Natural killer cell (primary cell): ENCODE measurements at regions not wholly inside any gene's neighbourhood (a gene's known extent, or its start where the extent isn't known, plus 50 kb on each side); places are given as distances from the start of the nearest gene placed in this dataset.

Experiments
- ATAC-seq, 3 donors: fragments of 150-1000 bp in 2 of 3; fragments of 200-7000 bp in 1 of 3; cut with Tn5 transposase; 1 replicate in 1 of 3; 2 replicates in 2 of 3; pipeline ENCODE4 v1.10.0; 2021; ENCODE audit warnings: mild to moderate bottlenecking in 2 of 3, moderate library complexity in 2 of 3
- DNase-seq, 2 donors: peaks; one replicate each; pipeline versions ENCODE4 v3.0.0 to v3.0.0-alpha.2; 2013 to 2021; ENCODE audit warnings: mixed read lengths in 1 of 2
- H3K27ac ChIP-seq: one replicate; pipeline ENCODE4 v1.5.1; 2013; ENCODE audit warnings: mild to moderate bottlenecking, low read length
- H3K27me3 ChIP-seq: one replicate; pipeline ENCODE4 v1.6.1; 2013; ENCODE audit warnings: low read length; ENCODE audit not compliant: control insufficient read depth, insufficient read depth
- H3K36me3 ChIP-seq: one replicate; pipeline ENCODE4 v1.6.1; 2013; ENCODE audit warnings: low read length; ENCODE audit not compliant: control insufficient read depth, insufficient read depth
- H3K4me1 ChIP-seq: one replicate; pipeline ENCODE4 v1.6.1; 2013; ENCODE audit warnings: low read length; ENCODE audit not compliant: control insufficient read depth, insufficient read depth
- H3K4me3 ChIP-seq: one replicate; pipeline ENCODE4 v1.5.1; 2013; ENCODE audit warnings: low read length
- H3K9me3 ChIP-seq: one replicate; pipeline ENCODE4 v1.6.1; 2013; ENCODE audit warnings: low read length; ENCODE audit not compliant: control insufficient read depth, insufficient read depth
- H3K27ac Mint-ChIP-seq, 2 donors: one replicate each; pipeline ENCODE4 v1.8.0; 2022; ENCODE audit warnings: mild to moderate bottlenecking in 2 of 2, mixed read lengths in 2 of 2, moderate library complexity in 1 of 2
- H3K27me3 Mint-ChIP-seq, 2 donors: one replicate each; pipeline ENCODE4 v1.8.0; 2022; ENCODE audit warnings: low read depth in 2 of 2, mixed read lengths in 2 of 2
- H3K36me3 Mint-ChIP-seq: one replicate; pipeline ENCODE4 v1.8.0; 2022; ENCODE audit warnings: mixed read lengths
- H3K4me1 Mint-ChIP-seq, 2 donors: one replicate each; pipeline ENCODE4 v1.8.0; 2022; ENCODE audit warnings: mixed read lengths in 2 of 2
- H3K4me3 Mint-ChIP-seq: one replicate; pipeline ENCODE4 v1.8.0; 2022; ENCODE audit warnings: mild to moderate bottlenecking, moderate library complexity, mixed read lengths
- H3K9me3 Mint-ChIP-seq, 2 donors: one replicate each; pipeline ENCODE4 v1.8.0; 2022; ENCODE audit warnings: mixed read lengths in 2 of 2
- WGBS: methylation state at CpG from one replicate; pipeline ENCODE4 v1.1.7; 2013; ENCODE audit warnings: missing lambda C conversion rate; ENCODE audit not compliant: insufficient coverage; 5-methylcytosine and 5-hydroxymethylcytosine counted together
- intact Hi-C: fragments of 100-400 bp; cut with micrococcal nuclease; formaldehyde crosslinking; loops from one replicate; pipeline ENCODE4 v1.14.2; 2022
- TF ChIP-seq, protein P1 (sequence below): fragments of 200-600 bp; IDR thresholded peaks from one replicate; pipeline ENCODE4 v1.8.0; 2022; ENCODE audit warnings: antibody characterized with exemption

DNA sequence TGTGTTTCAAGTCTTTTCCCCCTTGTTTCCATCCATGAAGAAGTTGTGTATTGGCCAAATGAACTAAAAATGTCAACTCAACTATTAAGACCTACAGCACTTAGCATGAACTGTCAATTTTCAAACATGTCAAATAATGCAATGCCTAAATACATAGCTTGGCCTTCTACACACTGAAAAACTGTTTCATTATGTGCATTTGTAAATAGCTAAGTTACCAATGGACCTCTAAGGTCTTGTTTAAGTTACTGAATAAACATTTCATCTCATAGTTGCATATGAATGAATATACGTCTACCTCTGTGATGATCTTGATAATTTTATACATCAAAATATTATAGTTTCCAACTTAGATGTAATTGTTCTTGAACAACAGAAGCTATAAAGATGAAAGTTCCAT, 744.5 kb downstream of the EFNB2 start:
- Histone ChIP-seq H3K9me3 (no peaks in the 10 kb centered on the region), H3K27me3 (no peaks in the 10 kb centered on the region), H3K4me3 (no peak overlapping the region), H3K27ac (no peak overlapping the region), H3K36me3 (no peaks in the 10 kb centered on the region), H3K4me1 (no peaks in the 10 kb centered on the region)
- no peak for ATAC-seq
- Mint-ChIP-seq H3K9me3 (peaks cover 6 to 10% of the 10 kb centered on the region in 2 donors), H3K27me3 (no peaks in the 10 kb centered on the region), H3K27ac (no peak overlapping the region), H3K4me1 (no peaks in the 10 kb centered on the region), H3K4me3 (no peak overlapping the region), H3K36me3 (peaks cover 7% of the 10 kb centered on the region)
- TF ChIP-seq, protein P1, sequence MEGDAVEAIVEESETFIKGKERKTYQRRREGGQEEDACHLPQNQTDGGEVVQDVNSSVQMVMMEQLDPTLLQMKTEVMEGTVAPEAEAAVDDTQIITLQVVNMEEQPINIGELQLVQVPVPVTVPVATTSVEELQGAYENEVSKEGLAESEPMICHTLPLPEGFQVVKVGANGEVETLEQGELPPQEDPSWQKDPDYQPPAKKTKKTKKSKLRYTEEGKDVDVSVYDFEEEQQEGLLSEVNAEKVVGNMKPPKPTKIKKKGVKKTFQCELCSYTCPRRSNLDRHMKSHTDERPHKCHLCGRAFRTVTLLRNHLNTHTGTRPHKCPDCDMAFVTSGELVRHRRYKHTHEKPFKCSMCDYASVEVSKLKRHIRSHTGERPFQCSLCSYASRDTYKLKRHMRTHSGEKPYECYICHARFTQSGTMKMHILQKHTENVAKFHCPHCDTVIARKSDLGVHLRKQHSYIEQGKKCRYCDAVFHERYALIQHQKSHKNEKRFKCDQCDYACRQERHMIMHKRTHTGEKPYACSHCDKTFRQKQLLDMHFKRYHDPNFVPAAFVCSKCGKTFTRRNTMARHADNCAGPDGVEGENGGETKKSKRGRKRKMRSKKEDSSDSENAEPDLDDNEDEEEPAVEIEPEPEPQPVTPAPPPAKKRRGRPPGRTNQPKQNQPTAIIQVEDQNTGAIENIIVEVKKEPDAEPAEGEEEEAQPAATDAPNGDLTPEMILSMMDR = no peak
- intact Hi-C loops = no loop called here
- no peak for DNase-seq
- WGBS = no CpG with 5 or more reads among the region's 1 CpG

DNA sequence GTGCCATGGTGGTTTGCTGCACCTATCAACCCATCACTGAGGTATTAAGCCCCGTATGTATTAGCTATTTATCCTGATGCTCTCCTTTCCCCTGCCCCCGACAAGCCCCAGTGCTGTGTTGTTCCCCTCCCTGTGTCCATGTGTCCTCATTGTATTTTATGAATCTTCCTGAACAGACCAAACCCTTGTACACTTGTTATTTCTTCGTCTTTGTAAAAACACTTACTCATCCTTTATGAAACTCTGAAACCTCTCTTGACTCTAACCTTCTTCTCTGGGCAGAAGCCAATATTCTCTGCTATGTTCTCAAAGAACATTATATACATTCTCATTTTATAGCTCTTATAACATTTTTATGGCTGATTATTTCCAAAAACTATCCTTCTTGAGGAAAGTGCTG, 746.9 kb downstream of the EFNB2 start:
- intact Hi-C loops = no loop called here
- H3K27me3 ChIP-seq = no peaks in the 10 kb centered on the region
- no peaks in the 10 kb centered on the region for H3K9me3 ChIP-seq
- Mint-ChIP-seq H3K4me3 (no peak overlapping the region), H3K27ac (no peak overlapping the region), H3K9me3 (peaks cover 3 to 9% of the 10 kb centered on the region in 2 donors), H3K4me1 (no peaks in the 10 kb centered on the region), H3K27me3 (no peaks in the 10 kb centered on the region), H3K36me3 (peaks cover 7% of the 10 kb centered on the region)
- no peaks in the 10 kb centered on the region for H3K36me3 ChIP-seq
- ATAC-seq = no peak
- 88% methylated on average over 3 of the region's 3 CpGs for WGBS
- H3K27ac ChIP-seq = no peak overlapping the region
- TF ChIP-seq, protein P1 = no peak
- H3K4me3 ChIP-seq = no peak overlapping the region
- no peak for DNase-seq
- H3K4me1 ChIP-seq = no peaks in the 10 kb centered on the region

DNA sequence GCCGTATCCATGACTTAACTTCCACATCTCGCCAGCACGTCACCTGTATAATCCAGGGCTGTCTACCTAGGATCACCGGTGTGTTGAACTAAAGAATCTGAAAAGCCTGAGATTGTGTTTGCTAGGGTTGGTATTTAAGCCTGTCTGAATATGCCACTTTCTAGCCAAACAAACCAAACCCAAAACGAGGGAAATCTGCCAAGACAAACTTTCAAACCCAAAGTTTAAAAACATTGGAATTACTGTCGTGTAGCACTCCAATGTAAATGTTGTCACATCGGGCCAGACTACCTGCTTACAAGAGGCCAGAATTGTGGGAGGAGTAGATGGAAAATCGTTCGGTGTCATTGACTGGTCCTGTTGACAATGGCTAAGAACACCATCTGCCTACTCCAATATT, 747.8 kb downstream of the EFNB2 start:
- Histone ChIP-seq H3K36me3 (no peaks in the 10 kb centered on the region), H3K27me3 (no peaks in the 10 kb centered on the region), H3K4me1 (no peaks in the 10 kb centered on the region), H3K9me3 (no peaks in the 10 kb centered on the region), H3K27ac (no peak overlapping the region), H3K4me3 (no peak overlapping the region)
- H3K4me1 Mint-ChIP-seq = no peaks in the 10 kb centered on the region
- DNase-seq = no peak
- no peak overlapping the region for H3K27ac Mint-ChIP-seq
- WGBS = 89% methylated on average over 9 of the region's 9 CpGs
- no peaks in the 10 kb centered on the region for H3K27me3 Mint-ChIP-seq
- ATAC-seq = no peak
- intact Hi-C loops = no loop called here
- no peak overlapping the region for H3K4me3 Mint-ChIP-seq
- TF ChIP-seq, protein P1 = no peak
- peaks cover 3 to 8% of the 10 kb centered on the region in 2 donors for H3K9me3 Mint-ChIP-seq
- peaks cover 7% of the 10 kb centered on the region for H3K36me3 Mint-ChIP-seq

DNA sequence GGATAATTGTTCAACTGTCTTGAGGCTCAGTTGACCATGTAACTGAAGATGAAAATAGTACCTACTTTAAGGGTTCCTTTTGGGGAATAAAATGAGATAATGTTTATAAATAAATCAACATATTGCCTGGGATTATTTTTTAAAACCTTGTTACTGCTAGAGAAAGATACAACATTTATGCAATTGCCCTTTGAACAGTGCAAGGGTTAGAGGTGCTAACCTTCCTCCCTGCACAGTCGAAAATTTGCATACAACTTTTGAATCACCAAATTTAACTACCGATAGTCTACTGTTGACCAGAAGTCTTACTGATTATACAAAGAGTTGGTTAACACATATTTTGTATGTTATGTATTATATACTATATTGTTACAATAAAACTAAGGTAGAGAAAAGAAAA, 750.0 kb downstream of the EFNB2 start:
- Histone ChIP-seq H3K4me3 (no peak overlapping the region), H3K9me3 (no peaks in the 10 kb centered on the region), H3K4me1 (no peaks in the 10 kb centered on the region), H3K27me3 (no peaks in the 10 kb centered on the region), H3K36me3 (no peaks in the 10 kb centered on the region), H3K27ac (no peak overlapping the region)
- no peak overlapping the region for H3K4me3 Mint-ChIP-seq
- no peak overlapping the region for H3K27ac Mint-ChIP-seq
- ATAC-seq = no peak
- no peaks in the 10 kb centered on the region for H3K4me1 Mint-ChIP-seq
- H3K27me3 Mint-ChIP-seq = no peaks in the 10 kb centered on the region
- H3K36me3 Mint-ChIP-seq = peaks cover 7% of the 10 kb centered on the region
- TF ChIP-seq, protein P1 = no peak
- no peak for DNase-seq
- peaks cover 8 to 17% of the 10 kb centered on the region in 2 donors for H3K9me3 Mint-ChIP-seq
- 80% methylated on average over 1 of the region's 2 CpGs for WGBS
- intact Hi-C loops = no loop called here
